Epithelial cell of proximal tubule (primary cell): ENCODE measurements at regions not wholly inside any gene's neighbourhood (a gene's known extent, or its start where the extent isn't known, plus 50 kb on each side); places are given as distances from the start of the nearest gene placed in this dataset.

ENCODE experiments used
- DNase-seq: peaks from one replicate; pipeline ENCODE4 v3.0.0-alpha.2; 2011; ENCODE audit warnings: low read depth
- H3K4me3 ChIP-seq: 2 replicates; pipeline ENCODE4 v1.5.1; 2011; ENCODE audit warnings: low read depth, mild to moderate bottlenecking, low read length
- CTCF ChIP-seq: conservative IDR thresholded peaks from 2 replicates; pipeline ENCODE4 v1.5.1; 2012; ENCODE audit warnings: low read depth, mild to moderate bottlenecking, low read length

DNA sequence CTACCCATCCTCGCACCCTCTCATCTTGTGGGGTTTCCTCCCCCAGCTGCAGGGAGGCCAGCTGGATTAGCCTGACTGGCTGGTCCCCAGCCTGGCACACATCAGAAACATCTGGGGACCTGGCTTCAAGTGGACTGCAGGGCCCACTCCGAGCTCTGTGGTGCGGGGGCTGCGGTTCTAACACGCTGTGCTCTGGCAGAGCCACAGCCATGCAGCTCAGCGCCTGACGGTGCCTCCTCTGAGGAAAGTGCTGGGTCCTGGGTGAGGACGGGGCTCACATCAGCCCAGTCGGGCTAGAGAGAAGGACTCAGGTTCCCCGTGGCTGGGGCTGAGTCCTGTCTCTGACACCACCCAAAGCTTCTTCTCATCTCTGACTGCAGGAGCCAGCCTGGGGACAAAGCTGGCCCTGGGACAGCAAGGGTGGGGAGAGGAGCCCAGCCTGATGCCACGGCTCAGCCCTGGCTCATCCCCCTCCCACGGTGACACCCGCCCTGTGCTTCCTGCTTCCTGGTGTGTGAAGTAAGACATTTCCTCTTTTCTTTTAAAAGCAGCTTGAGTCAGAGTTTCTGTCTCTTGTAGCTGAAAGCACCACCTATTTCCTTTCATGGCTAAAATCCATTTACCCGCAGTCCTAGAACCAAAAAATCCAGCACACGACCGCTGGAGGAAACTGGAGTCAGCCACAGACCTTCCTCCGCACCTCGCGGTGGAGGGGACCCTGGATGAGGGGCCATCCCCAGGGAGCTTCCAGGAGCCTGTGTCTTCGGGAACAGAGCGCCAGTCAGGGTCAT, 127.4 kb upstream of the AFDN start:
- no peak for DNase-seq
- H3K4me3 ChIP-seq: no peak overlapping the region
- no peak for TF ChIP-seq CTCF

DNA sequence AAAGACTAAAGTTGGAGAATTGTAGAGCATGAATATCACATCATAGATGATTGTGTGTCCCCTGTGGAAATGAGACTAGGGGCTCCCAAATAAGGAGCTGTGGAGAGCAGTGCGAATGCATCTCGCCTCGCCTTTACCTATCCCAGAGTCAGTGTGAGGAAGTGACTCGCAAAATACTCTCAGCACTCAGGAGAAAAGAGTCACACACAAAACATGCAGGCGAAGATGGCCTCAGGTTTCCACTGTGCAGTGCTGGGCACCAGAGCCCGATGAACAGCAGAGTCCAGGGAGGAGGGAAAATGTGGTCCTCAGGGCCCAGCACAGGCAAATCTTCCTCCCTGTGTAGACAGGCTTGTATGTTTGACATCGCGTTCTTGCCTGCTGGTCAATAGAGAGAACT, 126.5 kb upstream of the AFDN start:
- TF ChIP-seq CTCF: no peak
- no peak for DNase-seq
- H3K4me3 ChIP-seq: no peak overlapping the region

- TF ChIP-seq CTCF: no peak
- no peak for DNase-seq
- no peak overlapping the region for H3K4me3 ChIP-seq
These were observed 125.7 kb upstream of the AFDN start for GRCh38 chr6:167701010-167701409.

DNA sequence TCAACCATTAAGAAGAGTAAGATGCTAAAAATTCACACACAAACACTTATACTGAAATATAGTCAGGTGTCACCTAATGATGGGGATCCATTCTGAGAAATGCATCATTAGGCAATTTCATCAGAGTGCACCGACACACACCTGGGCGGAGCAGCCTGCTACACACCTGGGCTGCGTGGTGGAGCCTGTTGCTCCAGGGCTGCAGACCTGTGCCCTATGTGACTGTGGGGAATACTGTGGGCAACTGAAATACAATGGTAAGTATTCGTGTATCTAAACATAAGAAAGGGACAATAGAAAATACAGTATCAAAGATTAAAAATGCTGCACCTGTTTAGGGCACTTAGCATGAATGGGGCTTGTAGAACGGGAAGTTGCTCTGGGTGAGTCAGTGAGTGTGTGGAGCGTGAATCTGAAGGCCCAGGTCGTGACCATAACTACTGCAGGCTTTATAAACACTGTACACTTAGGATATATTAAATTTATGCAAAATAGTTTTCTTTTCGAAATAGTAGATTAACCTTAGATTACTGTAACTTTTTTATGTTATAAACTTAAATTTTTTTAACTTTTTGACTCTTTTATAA, 124.4 kb upstream of the AFDN start:
- no peak for DNase-seq
- TF ChIP-seq CTCF: no peak
- no peak overlapping the region for H3K4me3 ChIP-seq

- H3K4me3 ChIP-seq: no peak overlapping the region
These were observed 123.4 kb upstream of the AFDN start for GRCh38 chr6:167703347-167703746.

DNA sequence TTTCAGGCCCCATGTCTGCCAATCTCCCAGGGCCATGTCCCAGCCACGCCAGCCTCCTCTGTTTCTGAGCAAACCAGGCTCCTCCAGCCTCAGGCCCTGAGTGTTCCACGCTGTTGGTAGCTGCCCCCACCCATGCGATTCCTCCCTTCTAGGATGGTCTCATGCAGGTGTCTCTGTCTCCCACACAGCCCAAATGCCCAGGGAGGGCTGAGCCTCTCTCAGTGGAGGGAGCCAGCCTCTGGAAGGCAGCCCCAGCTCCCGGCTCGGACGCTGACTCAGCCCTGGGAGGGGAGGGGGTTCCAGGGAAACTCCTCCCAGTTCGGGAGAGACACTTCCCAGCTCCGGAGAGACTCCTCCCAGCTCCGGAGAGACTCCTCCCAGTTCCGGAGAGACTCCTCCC, 122.9 kb upstream of the AFDN start:
- TF ChIP-seq CTCF: no peak
- no peak for DNase-seq
- no peak overlapping the region for H3K4me3 ChIP-seq

More at GRCh38 chr6:167703347-167703746, 123.4 kb upstream of the AFDN start:
- no peak for TF ChIP-seq CTCF
- DNase-seq: no peak
